ENCODE measurements at regions not wholly inside any gene's neighbourhood (a gene's known extent, or its start where the extent isn't known, plus 50 kb on each side); places are given as distances from the start of the nearest gene placed in this dataset.
"Not testable (repeated sequence)": the region's sequence is repeated elsewhere in the genome, so short reads cannot be mapped to it uniquely, and the experiment has no call there.

DNA sequence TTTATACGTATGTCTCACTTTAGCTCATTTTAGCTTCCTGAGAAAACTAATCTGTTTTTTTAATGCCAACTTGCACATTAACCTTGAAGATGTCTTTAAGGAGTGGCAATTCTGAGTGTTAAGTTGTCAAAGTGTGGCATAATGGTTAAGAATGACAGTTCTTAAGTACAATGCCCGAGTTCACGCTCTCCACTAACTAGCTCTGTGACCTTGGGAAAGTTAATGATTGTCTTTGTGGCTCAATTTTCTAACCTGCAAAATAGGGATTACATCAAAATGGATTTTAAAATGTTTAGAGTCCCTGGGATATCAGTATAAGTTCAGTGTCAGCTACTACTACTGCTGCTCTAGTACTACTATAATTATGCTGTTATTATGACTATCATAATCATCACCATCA lies 409.7 kb downstream of the SOCS6 start:
- WGBS, 2 donors: 48 to 78% methylated on average over 3 of the region's 3 CpGs
- intact Hi-C loops (cut with DNase I): no loop called here
- H3K36me3 ChIP-seq: no peaks in the 10 kb centered on the region
- no peaks in the 10 kb centered on the region for H3K4me1 ChIP-seq
- H3K4me3 ChIP-seq: no peak overlapping the region
- TF ChIP-seq, protein P1, sequence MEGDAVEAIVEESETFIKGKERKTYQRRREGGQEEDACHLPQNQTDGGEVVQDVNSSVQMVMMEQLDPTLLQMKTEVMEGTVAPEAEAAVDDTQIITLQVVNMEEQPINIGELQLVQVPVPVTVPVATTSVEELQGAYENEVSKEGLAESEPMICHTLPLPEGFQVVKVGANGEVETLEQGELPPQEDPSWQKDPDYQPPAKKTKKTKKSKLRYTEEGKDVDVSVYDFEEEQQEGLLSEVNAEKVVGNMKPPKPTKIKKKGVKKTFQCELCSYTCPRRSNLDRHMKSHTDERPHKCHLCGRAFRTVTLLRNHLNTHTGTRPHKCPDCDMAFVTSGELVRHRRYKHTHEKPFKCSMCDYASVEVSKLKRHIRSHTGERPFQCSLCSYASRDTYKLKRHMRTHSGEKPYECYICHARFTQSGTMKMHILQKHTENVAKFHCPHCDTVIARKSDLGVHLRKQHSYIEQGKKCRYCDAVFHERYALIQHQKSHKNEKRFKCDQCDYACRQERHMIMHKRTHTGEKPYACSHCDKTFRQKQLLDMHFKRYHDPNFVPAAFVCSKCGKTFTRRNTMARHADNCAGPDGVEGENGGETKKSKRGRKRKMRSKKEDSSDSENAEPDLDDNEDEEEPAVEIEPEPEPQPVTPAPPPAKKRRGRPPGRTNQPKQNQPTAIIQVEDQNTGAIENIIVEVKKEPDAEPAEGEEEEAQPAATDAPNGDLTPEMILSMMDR (IDR thresholded peaks at IDR 0.05): no peak
- TF ChIP-seq EP300 (IDR thresholded peaks at IDR 0.05) (no peak), POLR2A (IDR thresholded peaks at IDR 0.05) (no peak), POLR2AphosphoS5 (IDR thresholded peaks at IDR 0.05) (no peak)
- no peaks in the 10 kb centered on the region for H3K9me3 ChIP-seq
- no peaks in the 10 kb centered on the region for H3K27me3 ChIP-seq
- DNase-seq: no peak
- no peak overlapping the region for H3K27ac ChIP-seq

DNA sequence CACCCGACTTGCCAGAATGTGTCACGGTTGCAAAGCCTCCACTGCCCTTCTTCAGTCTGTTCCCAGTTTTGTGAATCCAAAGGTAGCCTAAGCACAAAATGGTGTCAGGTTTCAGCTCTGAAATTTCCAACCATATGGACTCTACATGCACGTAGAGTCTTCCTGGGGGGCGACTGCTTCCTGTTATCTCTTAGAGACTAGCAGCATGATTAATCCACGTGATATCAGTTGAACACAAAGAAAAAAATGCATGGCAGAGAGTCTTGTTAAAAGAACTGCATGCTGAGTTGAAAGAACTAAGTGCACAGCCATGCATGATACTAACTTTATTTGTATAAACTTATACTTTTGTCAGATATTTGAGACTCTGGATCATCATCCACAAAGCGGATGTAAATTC lies 404.4 kb downstream of the SOCS6 start:
- WGBS, 2 donors: 53 to 62% methylated on average over 6 of the region's 6 CpGs
- Histone ChIP-seq H3K36me3 (no peaks in the 10 kb centered on the region), H3K4me3 (no peak overlapping the region), H3K27ac (no peak overlapping the region), H3K27me3 (no peaks in the 10 kb centered on the region), H3K4me1 (no peaks in the 10 kb centered on the region), H3K9me3 (no peaks in the 10 kb centered on the region)
- intact Hi-C loops (cut with DNase I): no loop called here
- no peak for TF ChIP-seq POLR2A (IDR thresholded peaks at IDR 0.05)
- no peak for TF ChIP-seq POLR2AphosphoS5 (IDR thresholded peaks at IDR 0.05)
- TF ChIP-seq EP300 (IDR thresholded peaks at IDR 0.05): no peak
- TF ChIP-seq, protein P1 (IDR thresholded peaks at IDR 0.05): no peak
- no peak for DNase-seq

DNA sequence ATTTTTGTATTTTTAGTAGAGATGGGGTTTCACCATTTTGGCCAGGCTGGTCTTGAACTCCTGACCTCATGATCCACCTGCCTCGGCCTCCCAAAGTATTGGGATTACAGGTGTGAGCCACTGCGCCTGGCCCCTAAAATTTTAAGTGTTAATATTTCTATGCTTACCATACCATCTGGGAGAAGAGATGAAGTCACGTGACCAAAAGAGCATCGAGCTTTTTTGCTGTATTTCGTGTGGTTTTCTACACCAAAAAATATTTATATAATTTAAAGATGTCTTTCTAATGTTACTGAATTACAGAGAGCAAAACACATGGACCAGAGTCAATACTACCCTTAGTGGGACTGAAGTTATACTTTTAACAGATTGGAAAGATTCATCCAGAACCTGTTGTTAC lies 400.9 kb downstream of the SOCS6 start:
- H3K4me1 ChIP-seq; H3K27me3 ChIP-seq; intact Hi-C loops (cut with DNase I); H3K4me3 ChIP-seq; DNase-seq; H3K36me3 ChIP-seq; H3K9me3 ChIP-seq; H3K27ac ChIP-seq: not testable (repeated sequence)
- 76 to 87% methylated on average over 5 of the region's 5 CpGs for whole genome bisulfite sequencing, 2 donors

DNA sequence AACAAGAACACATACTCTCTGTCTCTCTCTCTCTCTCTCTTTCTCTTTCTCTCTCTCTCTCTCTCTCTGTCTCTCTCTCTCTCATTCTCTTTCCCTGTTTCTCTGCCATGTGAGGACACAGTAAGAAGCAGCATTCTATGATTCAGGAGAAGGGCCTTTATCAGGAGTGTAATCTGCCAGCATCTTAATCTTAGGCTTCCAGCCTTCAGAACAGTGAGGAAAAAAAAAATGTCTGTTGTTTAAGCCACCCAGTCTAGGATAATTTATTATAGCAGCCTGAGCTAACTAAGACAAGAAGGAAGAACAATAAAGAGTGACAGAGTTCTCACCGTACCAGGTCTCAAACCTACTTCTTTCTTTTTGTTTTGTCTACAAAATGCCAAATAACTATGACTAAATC lies 399.4 kb downstream of the SOCS6 start:
- Histone ChIP-seq H3K27ac (no peak overlapping the region), H3K4me3 (no peak overlapping the region), H3K9me3 (no peaks in the 10 kb centered on the region), H3K4me1 (no peaks in the 10 kb centered on the region), H3K27me3 (no peaks in the 10 kb centered on the region), H3K36me3 (no peaks in the 10 kb centered on the region)
- 37 to 42% methylated on average over 1 of the region's 1 CpG for WGBS, 2 donors
- TF ChIP-seq EP300 (IDR thresholded peaks at IDR 0.05): no peak
- TF ChIP-seq POLR2AphosphoS5 (IDR thresholded peaks at IDR 0.05): no peak
- DNase-seq: no peak
- intact Hi-C loops (cut with DNase I): no loop called here

DNA sequence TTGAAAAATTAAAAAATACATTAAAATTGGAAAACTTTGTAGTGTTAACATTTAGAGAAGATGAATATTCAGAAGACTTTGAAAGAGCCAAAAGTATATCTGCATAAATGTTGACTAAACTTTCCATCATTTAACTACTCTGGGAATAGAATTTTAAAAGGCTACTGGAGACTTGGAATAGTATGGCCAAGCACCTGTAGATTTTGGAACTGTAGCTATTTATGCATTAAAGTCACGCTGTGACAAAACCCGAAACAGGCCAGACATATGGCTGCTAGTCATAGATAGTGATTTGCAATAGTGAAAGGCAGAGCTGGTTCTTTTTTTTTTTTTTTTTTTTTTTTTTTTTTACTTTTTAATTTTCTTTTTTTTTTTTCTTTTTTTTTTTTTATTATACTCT lies 396.0 kb downstream of the SOCS6 start:
- Histone ChIP-seq H3K36me3 (no peaks in the 10 kb centered on the region), H3K4me3 (no peak overlapping the region), H3K27me3 (no peaks in the 10 kb centered on the region), H3K9me3 (no peaks in the 10 kb centered on the region), H3K4me1 (no peaks in the 10 kb centered on the region), H3K27ac (no peak overlapping the region)
- no peak for DNase-seq
- no peak for TF ChIP-seq POLR2A (IDR thresholded peaks at IDR 0.05)
- TF ChIP-seq, protein P1 (IDR thresholded peaks at IDR 0.05): no peak
- intact Hi-C loops (cut with DNase I): no loop called here
- WGBS, 2 donors: 96 to 99% methylated on average over 2 of the region's 2 CpGs

DNA sequence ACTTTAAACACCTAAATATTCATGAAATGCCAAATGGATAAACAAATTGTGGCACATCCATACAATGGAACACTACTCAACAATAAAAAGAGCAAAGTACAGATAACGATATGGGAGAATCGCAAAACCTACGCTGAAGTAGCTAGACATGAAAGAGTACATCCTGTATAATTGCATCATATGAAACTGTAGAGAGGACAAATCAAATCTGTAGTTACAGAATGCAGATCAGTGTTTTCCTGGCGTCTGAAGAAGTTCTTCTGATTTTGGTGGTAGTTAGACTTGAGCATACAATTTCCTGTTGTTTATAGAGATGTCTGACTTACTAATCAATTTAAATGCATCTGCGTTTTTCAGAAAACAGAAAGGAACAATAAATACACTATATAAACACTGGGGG lies 394.4 kb downstream of the SOCS6 start:
- no peak for DNase-seq
- intact Hi-C loops (cut with DNase I): no loop called here
- no peaks in the 10 kb centered on the region for H3K27me3 ChIP-seq
- TF ChIP-seq POLR2A (IDR thresholded peaks at IDR 0.05) (no peak), EP300 (IDR thresholded peaks at IDR 0.05) (no peak), POLR2AphosphoS5 (IDR thresholded peaks at IDR 0.05) (no peak)
- TF ChIP-seq, protein P1 (IDR thresholded peaks at IDR 0.05): no peak
- H3K4me3 ChIP-seq: no peak overlapping the region
- no peaks in the 10 kb centered on the region for H3K4me1 ChIP-seq
- WGBS, 2 donors: 58 to 73% methylated on average over 5 of the region's 5 CpGs
- H3K27ac ChIP-seq: no peak overlapping the region
- H3K36me3 ChIP-seq: no peaks in the 10 kb centered on the region
- H3K9me3 ChIP-seq: no peaks in the 10 kb centered on the region
